Cardiac muscle cell (in vitro differentiated cells and primary cell): ENCODE measurements at regions not wholly inside any gene's neighbourhood (a gene's known extent, or its start where the extent isn't known, plus 50 kb on each side); places are given as distances from the start of the nearest gene placed in this dataset.
"Not testable (repeated sequence)": the region's sequence is repeated elsewhere in the genome, so short reads cannot be mapped to it uniquely, and the experiment has no call there.

Experiments used
- DNase-seq, 2 donors: peaks; one replicate each; pipeline versions ENCODE4 v3.0.0 to v3.0.0-alpha.2; 2010 to 2017; ENCODE audit warnings: low read depth in 1 of 2, low spot score in 1 of 2
- H3K27ac ChIP-seq: fragments of 200-600 bp; sonication (generic); 2 replicates; pipeline ENCODE4 v1.5.1; 2016
- H3K27me3 ChIP-seq: fragments of 200-600 bp; sonication (generic); 2 replicates; pipeline ENCODE4 v1.6.0; 2016; ENCODE audit warnings: control low read depth
- H3K36me3 ChIP-seq: fragments of 200-600 bp; sonication (generic); 2 replicates; pipeline ENCODE4 v1.5.1; 2016; ENCODE audit warnings: control low read depth
- H3K4me1 ChIP-seq: fragments of 200-600 bp; sonication (generic); 2 replicates; pipeline ENCODE4 v1.8.1; 2017; ENCODE audit warnings: low read depth, mild to moderate bottlenecking, mixed run types
- H3K4me3 ChIP-seq: fragments of 200-600 bp; sonication (generic); 2 replicates; pipeline ENCODE4 v1.5.1; 2016; ENCODE audit warnings: mild to moderate bottlenecking
- H3K9me3 ChIP-seq: fragments of 200-600 bp; sonication (generic); 2 replicates; pipeline ENCODE4 v1.5.1; 2017; ENCODE audit warnings: low read depth, mild to moderate bottlenecking, control low read depth
- CTCF ChIP-seq: IDR thresholded peaks from 2 replicates; pipeline ENCODE4 v1.5.1; 2012; ENCODE audit warnings: low read depth, mild to moderate bottlenecking, low read length

GRCh38 chr11:25562417-25562816 lies 769.5 kb upstream of the ANO3 start:
- no peaks in the 10 kb centered on the region for H3K36me3 ChIP-seq
- TF ChIP-seq CTCF, result no peak
- no peaks in the 10 kb centered on the region for H3K27me3 ChIP-seq
- no peaks in the 10 kb centered on the region for H3K4me1 ChIP-seq
- no peak overlapping the region for H3K27ac ChIP-seq
- no peaks in the 10 kb centered on the region for H3K9me3 ChIP-seq
- H3K4me3 ChIP-seq, result no peak overlapping the region
- peak in 1 of 2 donors; percentile 4 for DNase-seq

GRCh38 chr11:25565846-25566245 lies 766.1 kb upstream of the ANO3 start:
- no peaks in the 10 kb centered on the region for H3K4me1 ChIP-seq
- H3K4me3 ChIP-seq, result no peak overlapping the region
- no peak overlapping the region for H3K27ac ChIP-seq
- H3K36me3 ChIP-seq, result no peaks in the 10 kb centered on the region
- H3K9me3 ChIP-seq, result no peaks in the 10 kb centered on the region
- TF ChIP-seq CTCF, result no peak
- H3K27me3 ChIP-seq, result no peaks in the 10 kb centered on the region
- no peak for DNase-seq

- peak in 1 of 2 donors; percentile 66 for DNase-seq
- TF ChIP-seq CTCF, result no peak
- no peak overlapping the region for H3K27ac ChIP-seq
These were observed 765.4 kb upstream of the ANO3 start for GRCh38 chr11:25566298-25567200.

GRCh38 chr11:25576320-25576719 lies 755.6 kb upstream of the ANO3 start:
- Histone ChIP-seq H3K4me1 (no peaks in the 10 kb centered on the region), H3K36me3 (no peaks in the 10 kb centered on the region), H3K27me3 (no peaks in the 10 kb centered on the region), H3K9me3 (no peaks in the 10 kb centered on the region), H3K27ac (no peak overlapping the region), H3K4me3 (no peak overlapping the region)
- TF ChIP-seq CTCF, result no peak
- no peak for DNase-seq

More at GRCh38 chr11:25566298-25567200, 765.4 kb upstream of the ANO3 start:
- Histone ChIP-seq H3K27me3 (no peaks in the 10 kb centered on the region), H3K9me3 (no peaks in the 10 kb centered on the region), H3K4me3 (no peak overlapping the region), H3K36me3 (no peaks in the 10 kb centered on the region), H3K4me1 (no peaks in the 10 kb centered on the region)

GRCh38 chr11:25579554-25579953 lies 752.4 kb upstream of the ANO3 start:
- not testable (repeated sequence) for H3K9me3 ChIP-seq, H3K4me3 ChIP-seq, H3K4me1 ChIP-seq, DNase-seq, H3K36me3 ChIP-seq, H3K27ac ChIP-seq, H3K27me3 ChIP-seq

- TF ChIP-seq CTCF, result no peak
- DNase-seq, result no peak
- no peaks in the 10 kb centered on the region for H3K9me3 ChIP-seq
- H3K4me3 ChIP-seq, result no peak overlapping the region
- no peaks in the 10 kb centered on the region for H3K27me3 ChIP-seq
- no peaks in the 10 kb centered on the region for H3K36me3 ChIP-seq
- H3K4me1 ChIP-seq, result no peaks in the 10 kb centered on the region
- H3K27ac ChIP-seq, result no peak overlapping the region
These were observed 748.3 kb upstream of the ANO3 start for GRCh38 chr11:25583596-25583995.
